ENCODE measurements at regions not wholly inside any gene's neighbourhood (a gene's known extent, or its start where the extent isn't known, plus 50 kb on each side); places are given as distances from the start of the nearest gene placed in this dataset.

GRCh38 chr9:95696701-95697100, 178.8 kb upstream of the ERCC6L2 start:
- ATAC-seq = no peak; the same call in 2 of the 3 replicates
- peak; percentile 36 for DNase-seq (ENCODE audit: low spot score)

DNA sequence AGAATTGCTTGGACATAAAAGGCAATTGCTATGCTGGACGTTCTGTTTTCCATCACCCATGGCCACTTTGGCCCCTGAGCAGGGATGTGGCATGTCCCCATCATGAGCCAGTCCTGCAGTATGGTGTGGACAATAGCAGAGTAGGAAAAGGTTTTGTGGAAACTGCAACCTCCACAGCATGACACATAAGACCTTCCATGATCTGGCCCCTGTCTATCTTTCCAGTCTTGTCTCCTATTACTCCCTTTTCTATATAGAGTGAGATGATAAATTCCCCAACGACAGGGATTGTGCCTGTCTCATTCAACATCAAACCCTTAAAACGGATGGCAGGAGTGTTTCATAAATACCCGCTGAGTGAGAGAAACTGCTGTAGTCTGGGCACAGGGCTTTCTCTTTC, 174.7 kb upstream of the PTCH1 start:
- FAIRE-seq (no peak), DNase-seq (ENCODE audit: low spot score) (no peak), ATAC-seq (no peak)
- no peak overlapping the region for H3K27ac ChIP-seq (ENCODE audit: extremely low read length, insufficient read depth, low read length)
- H3K36me3 ChIP-seq (replicated peaks in 1 of 2; ENCODE audit: control insufficient read depth in 1 of 2, insufficient read depth in 2 of 2, low read length in 2 of 2) = no peaks in the 10 kb centered on the region
- no peak overlapping the region for H3K9ac ChIP-seq (ENCODE audit: insufficient read depth, low read depth, low read length)
- 17% methylated on average over 4 of the region's 4 CpGs for WGBS (ENCODE audit: low lambda C conversion rate)
- peaks cover 2% of the 10 kb centered on the region; the same call in 1 of the 2 replicates for H3K4me1 ChIP-seq (ENCODE audit: insufficient read depth, low read length)
- TF ChIP-seq PRMT3 (CRISPR knock-in tag; IDR thresholded peaks at IDR 0.05; ENCODE audit: borderline replicate concordance, low read depth) (no peak), NR3C1 (CRISPR knock-in tag; IDR thresholded peaks at IDR 0.05) (no peak), SALL1 (CRISPR knock-in tag; IDR thresholded peaks at IDR 0.05) (no peak), HNF1B (CRISPR knock-in tag; IDR thresholded peaks at IDR 0.05) (no peak), HNF4A (CRISPR knock-in tag; IDR thresholded peaks at IDR 0.05) (no peak), ISL2 (CRISPR knock-in tag; IDR thresholded peaks at IDR 0.05) (no peak), PCBP1 (IDR thresholded peaks at IDR 0.05; ENCODE audit: borderline replicate concordance, low read depth, low read length) (no peak), LRRFIP1 (CRISPR knock-in tag; conservative IDR thresholded peaks at IDR 0.05) (no peak), ATAD3A (CRISPR knock-in tag; IDR thresholded peaks at IDR 0.05) (no peak), ZSCAN29 (CRISPR knock-in tag; conservative IDR thresholded peaks at IDR 0.05) (no peak), NCOR1 (IDR thresholded peaks at IDR 0.05; ENCODE audit: borderline replicate concordance, low read length) (no peak)
- H4K20me1 ChIP-seq (ENCODE audit: insufficient read depth, low read length) = no peaks in the 10 kb centered on the region
- H3K4me3 ChIP-seq (replicated peaks in 1 of 3; ENCODE audit: insufficient read depth in 1 of 3, low read depth in 2 of 3, low read length in 3 of 3) = no peak overlapping the region
- intact Hi-C loops (cut with micrococcal nuclease; ENCODE audit: unreplicated experiment) (no loop called here), in situ Hi-C loops (cut with HindIII; ENCODE audit: extremely low pct_ligation_motif_present, low pct_unique_long_range_greater_than_20kb) (no loop called here)
- ChIA-PET CTCF (ENCODE audit: low intra/inter-chr PET ratio, low total read pairs) (no interaction called here), POLR2A (no interaction called here)
- peaks cover 2 to 9% of the 10 kb centered on the region in 2 experiments; a peak in 3 of 5 replicates for H3K27me3 ChIP-seq (ENCODE audit: control insufficient read depth in 1 of 2, insufficient read depth in 2 of 2, low read length in 2 of 2)
- H3K9me3 ChIP-seq (ENCODE audit: low read length) = no peaks in the 10 kb centered on the region
- BruUV-seq (replicated peaks) = no TSS peak
- no peaks in the 10 kb centered on the region for H3K79me2 ChIP-seq (ENCODE audit: insufficient read depth, low read length)
- H2AFZ ChIP-seq (ENCODE audit: low read length) = no peak overlapping the region
- no peak overlapping the region for H3K4me2 ChIP-seq (ENCODE audit: low read depth, low read length)

More at GRCh38 chr9:95696701-95697100, 178.8 kb upstream of the ERCC6L2 start:
- H3K4me1 ChIP-seq (ENCODE audit: insufficient read depth, low read length) = peaks cover 10% of the 10 kb centered on the region; the same call in 1 of the 2 replicates
- ChIA-PET CTCF (ENCODE audit: low intra/inter-chr PET ratio, low total read pairs) (no interaction called here), POLR2A (no interaction called here)
- no TSS peak for BruUV-seq (replicated peaks)
- 9% methylated on average over 1 of the region's 1 CpG for WGBS (ENCODE audit: low lambda C conversion rate)
- no peak overlapping the region for H3K4me2 ChIP-seq (ENCODE audit: low read depth, low read length)
- intact Hi-C loops (cut with micrococcal nuclease; ENCODE audit: unreplicated experiment) (no loop called here), in situ Hi-C loops (cut with HindIII; ENCODE audit: extremely low pct_ligation_motif_present, low pct_unique_long_range_greater_than_20kb) (no loop called here)
- no peak overlapping the region for H3K4me3 ChIP-seq (replicated peaks in 1 of 3; ENCODE audit: insufficient read depth in 1 of 3, low read depth in 2 of 3, low read length in 3 of 3)
- no peak overlapping the region for H3K27ac ChIP-seq (ENCODE audit: extremely low read length, insufficient read depth, low read length)
- no peak for FAIRE-seq
- TF ChIP-seq SMARCC2 (IDR thresholded peaks at IDR 0.05) (no peak), FOSL2 (CRISPR knock-in tag; IDR thresholded peaks at IDR 0.05) (peak; percentile 40; the same call in 1 of the 2 replicates), SOX13 (IDR thresholded peaks at IDR 0.05) (no peak), SOX13 (CRISPR knock-in tag; conservative IDR thresholded peaks at IDR 0.05 in 1 of 2, IDR thresholded peaks at IDR 0.05 in 1 of 2) (peak in 1 of 2 experiments; percentile 16; a peak in 1 of 4 replicates)
- peaks cover 2 to 5% of the 10 kb centered on the region in 2 experiments; a peak in 2 of 5 replicates for H3K27me3 ChIP-seq (ENCODE audit: control insufficient read depth in 1 of 2, insufficient read depth in 2 of 2, low read length in 2 of 2)
- H3K79me2 ChIP-seq (ENCODE audit: insufficient read depth, low read length) = no peaks in the 10 kb centered on the region
- no peak overlapping the region for H2AFZ ChIP-seq (ENCODE audit: low read length)
- H4K20me1 ChIP-seq (ENCODE audit: insufficient read depth, low read length) = no peaks in the 10 kb centered on the region
- no peak overlapping the region for H3K9ac ChIP-seq (ENCODE audit: insufficient read depth, low read depth, low read length)
- H3K9me3 ChIP-seq (ENCODE audit: low read length) = no peaks in the 10 kb centered on the region
- no peaks in the 10 kb centered on the region for H3K36me3 ChIP-seq (replicated peaks in 1 of 2; ENCODE audit: control insufficient read depth in 1 of 2, insufficient read depth in 2 of 2, low read length in 2 of 2)

Measured in HepG2 (cell line).